HEK293 (cell line): ENCODE measurements at regions not wholly inside any gene's neighbourhood (a gene's known extent, or its start where the extent isn't known, plus 50 kb on each side); places are given as distances from the start of the nearest gene placed in this dataset.

Experiments
- CTCF ChIA-PET: fragments of 350-600 bp; formaldehyde crosslinking; extraction: SDS; loops from one replicate; lab custom pipeline; 2021; ENCODE audit warnings: antibody characterized with exemption; lab: Yijun Ruan, JAX
- POLR2A ChIA-PET: fragments of 300-600 bp; formaldehyde crosslinking; extraction: SDS; loops from one replicate; lab custom pipeline; 2020; ENCODE audit warnings: antibody characterized with exemption, inconsistent platforms; lab: Yijun Ruan, JAX
- H3K27ac ChIP-seq: fragments of 200-500 bp; sonication (Bioruptor generic); 2 replicates; pipeline ENCODE4 v1.5.1; 2014; ENCODE audit warnings: low read depth, low read length, control low read depth, inconsistent platforms; ENCODE audit errors: extremely low read depth
- H3K36me3 ChIP-seq, 2 experiments: fragments of 200-500 bp in 1 of 2; sonication (Bioruptor generic) in 1 of 2; 1 replicate in 1 of 2; 2 replicates in 1 of 2; pipeline ENCODE4 v1.5.1; 2014 to 2017; ENCODE audit warnings: inconsistent platforms in 2 of 2, low read length in 2 of 2; ENCODE audit not compliant: control insufficient read depth in 2 of 2, insufficient read depth in 1 of 2
- H3K4me1 ChIP-seq: fragments of 200-500 bp; sonication (Bioruptor generic); 2 replicates; pipeline ENCODE4 v1.5.1; 2014; ENCODE audit warnings: mild to moderate bottlenecking, low read length, inconsistent platforms; ENCODE audit not compliant: control insufficient read depth, insufficient read depth
- H3K4me3 ChIP-seq: 2 replicates; pipeline ENCODE4 v1.5.1; 2011; ENCODE audit warnings: low read depth, mild to moderate bottlenecking, control low read depth, low read length, moderate library complexity
- H3K9me3 ChIP-seq: fragments of 200-500 bp; sonication (Bioruptor generic); 2 replicates; pipeline ENCODE4 v1.5.1; 2014; ENCODE audit warnings: low read depth, low read length, inconsistent platforms; ENCODE audit not compliant: control insufficient read depth, insufficient read depth
- SCRT2 ChIP-seq: fragments of 450-650 bp; formaldehyde crosslinking; IDR thresholded peaks from 2 replicates; pipeline ENCODE4 v1.5.1; 2016; ENCODE audit warnings: missing biosample characterization, missing genetic modification characterization
- SP7 ChIP-seq: fragments of 450-650 bp; formaldehyde crosslinking; IDR thresholded peaks from 2 replicates; pipeline ENCODE4 v1.5.1; 2016; ENCODE audit warnings: missing biosample characterization, missing genetic modification characterization
- YY1 ChIP-seq: fragments of 450-650 bp; formaldehyde crosslinking; IDR thresholded peaks from 2 replicates; pipeline ENCODE4 v1.5.1; 2018; ENCODE audit warnings: missing biosample characterization, missing genetic modification characterization
- ZBTB1 ChIP-seq: fragments of 450-650 bp; formaldehyde crosslinking; IDR thresholded peaks from 2 replicates; pipeline ENCODE4 v1.5.1; 2016; ENCODE audit warnings: missing biosample characterization, missing genetic modification characterization
- ZEB2 ChIP-seq: fragments of 450-650 bp; formaldehyde crosslinking; IDR thresholded peaks from 2 replicates; pipeline ENCODE4 v1.5.1; 2016; ENCODE audit warnings: missing biosample characterization, missing genetic modification characterization
- ZFP41 ChIP-seq: fragments of 450-650 bp; formaldehyde crosslinking; IDR thresholded peaks from 2 replicates; pipeline ENCODE4 v1.5.1; 2016; ENCODE audit warnings: missing biosample characterization, missing genetic modification characterization, borderline replicate concordance
- ZIC2 ChIP-seq: fragments of 450-650 bp; formaldehyde crosslinking; IDR thresholded peaks from 2 replicates; pipeline ENCODE4 v1.5.1; 2016; ENCODE audit warnings: missing biosample characterization, missing genetic modification characterization
- ZNF223 ChIP-seq: fragments of 450-650 bp; formaldehyde crosslinking; IDR thresholded peaks from 2 replicates; pipeline ENCODE4 v1.5.1; 2016; ENCODE audit warnings: missing biosample characterization, missing genetic modification characterization
- ZNF23 ChIP-seq: fragments of 450-650 bp; formaldehyde crosslinking; IDR thresholded peaks from 2 replicates; pipeline ENCODE4 v1.5.1; 2016; ENCODE audit warnings: missing biosample characterization, missing genetic modification characterization, borderline replicate concordance
- ZNF324 ChIP-seq: fragments of 450-650 bp; formaldehyde crosslinking; IDR thresholded peaks from 2 replicates; pipeline ENCODE4 v1.5.1; 2016; ENCODE audit warnings: missing biosample characterization, missing genetic modification characterization
- ZNF394 ChIP-seq: fragments of 450-650 bp; formaldehyde crosslinking; IDR thresholded peaks from 2 replicates; pipeline ENCODE4 v1.5.1; 2016; ENCODE audit warnings: missing biosample characterization, missing genetic modification characterization, mild to moderate bottlenecking, moderate library complexity, borderline replicate concordance
- ZNF521 ChIP-seq: fragments of 450-650 bp; formaldehyde crosslinking; IDR thresholded peaks from 2 replicates; pipeline ENCODE4 v1.5.1; 2017; ENCODE audit warnings: missing biosample characterization, mild to moderate bottlenecking, missing genetic modification characterization
- ZNF624 ChIP-seq: fragments of 450-650 bp; formaldehyde crosslinking; IDR thresholded peaks from 2 replicates; pipeline ENCODE4 v1.5.1; 2017; ENCODE audit warnings: missing biosample characterization, missing genetic modification characterization
- ZNF629 ChIP-seq: fragments of 450-650 bp; formaldehyde crosslinking; IDR thresholded peaks from 2 replicates; pipeline ENCODE4 v1.5.1; 2017; ENCODE audit warnings: missing biosample characterization, missing genetic modification characterization
- ZNF664 ChIP-seq: fragments of 450-650 bp; formaldehyde crosslinking; IDR thresholded peaks from 2 replicates; pipeline ENCODE4 v1.5.1; 2016; ENCODE audit warnings: missing biosample characterization, missing genetic modification characterization
- ZNF776 ChIP-seq: fragments of 450-650 bp; formaldehyde crosslinking; IDR thresholded peaks from 2 replicates; pipeline ENCODE4 v1.5.0; 2017; ENCODE audit warnings: missing biosample characterization, missing genetic modification characterization, borderline replicate concordance
- ZNF791 ChIP-seq: fragments of 450-650 bp; formaldehyde crosslinking; IDR thresholded peaks from 2 replicates; pipeline ENCODE4 v1.5.1; 2016; ENCODE audit warnings: missing biosample characterization, missing genetic modification characterization
- TF ChIP-seq, protein P1 (sequence below): fragments of 450-650 bp; formaldehyde crosslinking; IDR thresholded peaks from 2 replicates; pipeline ENCODE4 v1.5.1; 2017; ENCODE audit warnings: missing biosample characterization, missing genetic modification characterization
- TF ChIP-seq, protein P2 (sequence below): fragments of 450-650 bp; formaldehyde crosslinking; conservative IDR thresholded peaks from 2 replicates; pipeline ENCODE4 v1.5.1; 2016; ENCODE audit warnings: low read depth, missing biosample characterization, missing genetic modification characterization
- TF ChIP-seq, protein P3 (sequence below): fragments of 450-650 bp; formaldehyde crosslinking; IDR thresholded peaks from 2 replicates; pipeline ENCODE4 v1.5.1; 2016; ENCODE audit warnings: missing biosample characterization, missing genetic modification characterization
- TF ChIP-seq, protein P4 (sequence below): fragments of 450-650 bp; formaldehyde crosslinking; IDR thresholded peaks from 2 replicates; pipeline ENCODE4 v1.5.1; 2016; ENCODE audit warnings: missing biosample characterization, missing genetic modification characterization
- TF ChIP-seq, protein P5 (sequence below): fragments of 450-650 bp; formaldehyde crosslinking; IDR thresholded peaks from 2 replicates; pipeline ENCODE4 v1.5.1; 2016; ENCODE audit warnings: missing biosample characterization, missing genetic modification characterization

DNA sequence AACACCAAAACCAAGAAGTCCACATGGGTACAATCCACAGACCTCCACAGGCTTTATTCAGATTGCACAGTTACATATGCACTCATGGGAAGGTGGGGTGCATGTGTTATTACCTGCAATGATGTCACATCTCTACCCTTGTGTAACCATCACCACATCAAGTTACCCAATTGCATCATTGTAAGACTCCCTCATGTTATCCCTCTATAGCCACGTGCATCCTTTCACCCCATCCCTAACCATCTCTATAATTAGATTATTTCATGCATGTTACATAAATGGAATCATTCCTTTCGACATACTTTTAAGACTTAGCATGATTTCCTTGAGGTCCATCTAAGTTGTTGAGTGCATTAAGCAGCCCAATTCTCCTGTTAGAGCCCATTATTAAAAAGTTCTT is 408.2 kb upstream of the C16orf82 start (continued):
- TF ChIP-seq, protein P1, sequence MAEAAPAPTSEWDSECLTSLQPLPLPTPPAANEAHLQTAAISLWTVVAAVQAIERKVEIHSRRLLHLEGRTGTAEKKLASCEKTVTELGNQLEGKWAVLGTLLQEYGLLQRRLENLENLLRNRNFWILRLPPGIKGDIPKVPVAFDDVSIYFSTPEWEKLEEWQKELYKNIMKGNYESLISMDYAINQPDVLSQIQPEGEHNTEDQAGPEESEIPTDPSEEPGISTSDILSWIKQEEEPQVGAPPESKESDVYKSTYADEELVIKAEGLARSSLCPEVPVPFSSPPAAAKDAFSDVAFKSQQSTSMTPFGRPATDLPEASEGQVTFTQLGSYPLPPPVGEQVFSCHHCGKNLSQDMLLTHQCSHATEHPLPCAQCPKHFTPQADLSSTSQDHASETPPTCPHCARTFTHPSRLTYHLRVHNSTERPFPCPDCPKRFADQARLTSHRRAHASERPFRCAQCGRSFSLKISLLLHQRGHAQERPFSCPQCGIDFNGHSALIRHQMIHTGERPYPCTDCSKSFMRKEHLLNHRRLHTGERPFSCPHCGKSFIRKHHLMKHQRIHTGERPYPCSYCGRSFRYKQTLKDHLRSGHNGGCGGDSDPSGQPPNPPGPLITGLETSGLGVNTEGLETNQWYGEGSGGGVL, result no peak
- no peak for TF ChIP-seq YY1 (tag by site-specific recombination)
- no peak for TF ChIP-seq ZNF223 (tag by site-specific recombination)
- no peak for TF ChIP-seq ZNF791 (tag by site-specific recombination)
- no peak for TF ChIP-seq ZNF324
- TF ChIP-seq ZNF23, result no peak
- TF ChIP-seq ZNF624, result no peak
- TF ChIP-seq ZIC2 (tag by site-specific recombination), result no peak

DNA sequence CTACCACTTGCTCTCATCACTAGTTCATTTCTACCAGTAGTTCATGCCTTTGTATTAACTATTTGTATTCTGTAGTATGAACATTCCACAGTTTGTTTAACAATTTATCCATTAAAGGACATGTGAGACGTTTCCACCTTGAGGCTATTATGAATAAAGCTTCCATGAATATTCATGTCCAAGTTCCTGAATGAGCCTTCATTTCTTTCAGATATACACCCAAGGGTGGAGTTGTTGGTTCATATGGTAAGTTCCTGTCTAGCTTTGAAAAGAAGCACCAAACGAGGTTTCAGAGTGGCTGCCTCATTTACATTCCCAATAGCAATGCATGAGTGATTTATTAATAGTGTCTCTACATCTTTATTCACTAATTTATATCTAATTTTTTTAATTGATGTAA is 407.8 kb upstream of the C16orf82 start:
- H3K27ac ChIP-seq, result no peak overlapping the region
- H3K36me3 ChIP-seq, result no peaks in the 10 kb centered on the region
- no peaks in the 10 kb centered on the region for H3K9me3 ChIP-seq
- H3K4me3 ChIP-seq, result no peak overlapping the region
- CTCF ChIA-PET, result no interaction called here
- no peak for TF ChIP-seq ZBTB1 (tag by site-specific recombination)
- no peak for TF ChIP-seq ZNF521 (tag by site-specific recombination)
- no peak for TF ChIP-seq ZFP41
- no peak for TF ChIP-seq ZNF394 (tag by site-specific recombination)
- TF ChIP-seq ZEB2 (tag by site-specific recombination), result no peak
- TF ChIP-seq SP7 (tag by site-specific recombination), result no peak
- no peak for TF ChIP-seq ZNF776 (tag by site-specific recombination)
- no peak for TF ChIP-seq ZNF629 (tag by site-specific recombination)
- TF ChIP-seq ZNF664 (tag by site-specific recombination), result no peak
- H3K4me1 ChIP-seq, result no peaks in the 10 kb centered on the region
- POLR2A ChIA-PET, result no interaction called here

DNA sequence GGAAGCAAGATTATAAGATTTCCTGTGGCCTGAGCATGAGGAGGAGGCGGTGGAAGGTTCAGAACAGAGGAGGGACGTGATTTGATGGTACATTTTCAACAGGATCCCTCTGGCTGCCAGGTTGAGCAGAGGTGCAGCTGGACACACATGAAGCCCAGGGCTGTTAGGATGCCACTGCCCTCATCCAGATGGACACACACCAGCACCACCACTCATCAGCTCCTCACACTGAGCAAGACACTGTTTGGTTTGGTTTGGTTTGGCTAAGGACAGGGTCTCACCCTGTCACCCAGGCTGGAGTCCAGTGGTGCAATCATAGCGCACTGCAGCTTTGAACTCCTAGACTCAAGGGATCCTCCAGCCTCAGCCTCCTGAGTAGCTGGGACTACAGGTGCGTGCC is 402.6 kb upstream of the C16orf82 start:
- POLR2A ChIA-PET, result no interaction called here
- TF ChIP-seq SCRT2 (tag by site-specific recombination), result no peak
- TF ChIP-seq, protein P2, sequence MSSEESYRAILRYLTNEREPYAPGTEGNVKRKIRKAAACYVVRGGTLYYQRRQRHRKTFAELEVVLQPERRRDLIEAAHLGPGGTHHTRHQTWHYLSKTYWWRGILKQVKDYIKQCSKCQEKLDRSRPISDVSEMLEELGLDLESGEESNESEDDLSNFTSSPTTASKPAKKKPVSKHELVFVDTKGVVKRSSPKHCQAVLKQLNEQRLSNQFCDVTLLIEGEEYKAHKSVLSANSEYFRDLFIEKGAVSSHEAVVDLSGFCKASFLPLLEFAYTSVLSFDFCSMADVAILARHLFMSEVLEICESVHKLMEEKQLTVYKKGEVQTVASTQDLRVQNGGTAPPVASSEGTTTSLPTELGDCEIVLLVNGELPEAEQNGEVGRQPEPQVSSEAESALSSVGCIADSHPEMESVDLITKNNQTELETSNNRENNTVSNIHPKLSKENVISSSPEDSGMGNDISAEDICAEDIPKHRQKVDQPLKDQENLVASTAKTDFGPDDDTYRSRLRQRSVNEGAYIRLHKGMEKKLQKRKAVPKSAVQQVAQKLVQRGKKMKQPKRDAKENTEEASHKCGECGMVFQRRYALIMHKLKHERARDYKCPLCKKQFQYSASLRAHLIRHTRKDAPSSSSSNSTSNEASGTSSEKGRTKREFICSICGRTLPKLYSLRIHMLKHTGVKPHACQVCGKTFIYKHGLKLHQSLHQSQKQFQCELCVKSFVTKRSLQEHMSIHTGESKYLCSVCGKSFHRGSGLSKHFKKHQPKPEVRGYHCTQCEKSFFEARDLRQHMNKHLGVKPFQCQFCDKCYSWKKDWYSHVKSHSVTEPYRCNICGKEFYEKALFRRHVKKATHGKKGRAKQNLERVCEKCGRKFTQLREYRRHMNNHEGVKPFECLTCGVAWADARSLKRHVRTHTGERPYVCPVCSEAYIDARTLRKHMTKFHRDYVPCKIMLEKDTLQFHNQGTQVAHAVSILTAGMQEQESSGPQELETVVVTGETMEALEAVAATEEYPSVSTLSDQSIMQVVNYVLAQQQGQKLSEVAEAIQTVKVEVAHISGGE (tag by site-specific recombination), result no peak
- TF ChIP-seq, protein P3, sequence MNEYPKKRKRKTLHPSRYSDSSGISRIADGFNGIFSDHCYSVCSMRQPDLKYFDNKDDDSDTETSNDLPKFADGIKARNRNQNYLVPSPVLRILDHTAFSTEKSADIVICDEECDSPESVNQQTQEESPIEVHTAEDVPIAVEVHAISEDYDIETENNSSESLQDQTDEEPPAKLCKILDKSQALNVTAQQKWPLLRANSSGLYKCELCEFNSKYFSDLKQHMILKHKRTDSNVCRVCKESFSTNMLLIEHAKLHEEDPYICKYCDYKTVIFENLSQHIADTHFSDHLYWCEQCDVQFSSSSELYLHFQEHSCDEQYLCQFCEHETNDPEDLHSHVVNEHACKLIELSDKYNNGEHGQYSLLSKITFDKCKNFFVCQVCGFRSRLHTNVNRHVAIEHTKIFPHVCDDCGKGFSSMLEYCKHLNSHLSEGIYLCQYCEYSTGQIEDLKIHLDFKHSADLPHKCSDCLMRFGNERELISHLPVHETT (tag by site-specific recombination), result no peak
- TF ChIP-seq, protein P4, sequence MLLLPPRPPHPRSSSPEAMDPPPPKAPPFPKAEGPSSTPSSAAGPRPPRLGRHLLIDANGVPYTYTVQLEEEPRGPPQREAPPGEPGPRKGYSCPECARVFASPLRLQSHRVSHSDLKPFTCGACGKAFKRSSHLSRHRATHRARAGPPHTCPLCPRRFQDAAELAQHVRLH (tag by site-specific recombination), result no peak
- TF ChIP-seq, protein P5, sequence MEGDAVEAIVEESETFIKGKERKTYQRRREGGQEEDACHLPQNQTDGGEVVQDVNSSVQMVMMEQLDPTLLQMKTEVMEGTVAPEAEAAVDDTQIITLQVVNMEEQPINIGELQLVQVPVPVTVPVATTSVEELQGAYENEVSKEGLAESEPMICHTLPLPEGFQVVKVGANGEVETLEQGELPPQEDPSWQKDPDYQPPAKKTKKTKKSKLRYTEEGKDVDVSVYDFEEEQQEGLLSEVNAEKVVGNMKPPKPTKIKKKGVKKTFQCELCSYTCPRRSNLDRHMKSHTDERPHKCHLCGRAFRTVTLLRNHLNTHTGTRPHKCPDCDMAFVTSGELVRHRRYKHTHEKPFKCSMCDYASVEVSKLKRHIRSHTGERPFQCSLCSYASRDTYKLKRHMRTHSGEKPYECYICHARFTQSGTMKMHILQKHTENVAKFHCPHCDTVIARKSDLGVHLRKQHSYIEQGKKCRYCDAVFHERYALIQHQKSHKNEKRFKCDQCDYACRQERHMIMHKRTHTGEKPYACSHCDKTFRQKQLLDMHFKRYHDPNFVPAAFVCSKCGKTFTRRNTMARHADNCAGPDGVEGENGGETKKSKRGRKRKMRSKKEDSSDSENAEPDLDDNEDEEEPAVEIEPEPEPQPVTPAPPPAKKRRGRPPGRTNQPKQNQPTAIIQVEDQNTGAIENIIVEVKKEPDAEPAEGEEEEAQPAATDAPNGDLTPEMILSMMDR (tag by site-specific recombination), result no peak
- TF ChIP-seq, all 188 proteins: peak for 0
- no peaks in the 10 kb centered on the region for H3K36me3 ChIP-seq
- H3K27ac ChIP-seq, result no peak overlapping the region
- H3K4me1 ChIP-seq, result no peaks in the 10 kb centered on the region
- CTCF ChIA-PET, result no interaction called here
- H3K9me3 ChIP-seq, result no peaks in the 10 kb centered on the region
- no peak overlapping the region for H3K4me3 ChIP-seq
